ENCODE measurements at regions not wholly inside any gene's neighbourhood (a gene's known extent, or its start where the extent isn't known, plus 50 kb on each side); places are given as distances from the start of the nearest gene placed in this dataset.
"Not testable (repeated sequence)": the region's sequence is repeated elsewhere in the genome, so short reads cannot be mapped to it uniquely, and the experiment has no call there.

DNA sequence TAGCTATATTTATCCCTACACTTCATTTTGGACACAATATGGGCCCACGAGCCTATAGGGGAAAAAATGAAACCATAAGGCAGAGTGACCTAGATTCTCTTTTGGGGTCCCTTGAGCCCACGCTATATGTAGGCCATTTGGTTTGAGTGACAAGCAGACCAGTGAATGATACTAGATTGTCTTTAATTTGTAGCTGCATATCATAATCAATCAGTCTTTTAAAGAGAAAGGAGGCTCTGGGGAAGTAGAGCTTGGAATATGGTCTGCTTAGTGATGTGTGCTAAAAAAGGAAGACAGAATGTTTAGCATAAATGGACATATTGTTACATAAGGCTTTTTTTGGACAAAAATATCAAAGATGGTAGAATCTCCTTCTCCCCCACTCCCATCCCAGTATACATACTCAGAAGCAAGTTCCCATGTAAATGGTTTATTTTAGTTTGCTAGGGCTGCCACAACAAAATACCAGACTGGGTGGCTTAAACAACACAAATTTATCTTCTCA, 140.8 kb downstream of the CAPZA3 start:
- TF ChIP-seq CTCF (IDR thresholded peaks at IDR 0.05; ENCODE audit: insufficient read depth, low read length, poor library complexity, severe bottlenecking) = no peak
- no peak overlapping the region for H3K4me3 ChIP-seq (ENCODE audit: low read depth, low read length)
- H3K36me3 ChIP-seq (ENCODE audit: control insufficient read depth, insufficient read depth, low read length) = no peaks in the 10 kb centered on the region
- no peak for DNase-seq (ENCODE audit: low read depth)
- H3K27me3 ChIP-seq (ENCODE audit: control insufficient read depth, insufficient read depth, low read length) = no peaks in the 10 kb centered on the region

GRCh38 chr12:18882690-18883089, 144.8 kb downstream of the CAPZA3 start:
- no peak for DNase-seq (ENCODE audit: low read depth)
- no peak for TF ChIP-seq CTCF (IDR thresholded peaks at IDR 0.05; ENCODE audit: insufficient read depth, low read length, poor library complexity, severe bottlenecking)
- H3K36me3 ChIP-seq (ENCODE audit: control insufficient read depth, insufficient read depth, low read length) = no peaks in the 10 kb centered on the region
- no peaks in the 10 kb centered on the region for H3K27me3 ChIP-seq (ENCODE audit: control insufficient read depth, insufficient read depth, low read length)
- H3K4me3 ChIP-seq (ENCODE audit: low read depth, low read length) = no peak overlapping the region

DNA sequence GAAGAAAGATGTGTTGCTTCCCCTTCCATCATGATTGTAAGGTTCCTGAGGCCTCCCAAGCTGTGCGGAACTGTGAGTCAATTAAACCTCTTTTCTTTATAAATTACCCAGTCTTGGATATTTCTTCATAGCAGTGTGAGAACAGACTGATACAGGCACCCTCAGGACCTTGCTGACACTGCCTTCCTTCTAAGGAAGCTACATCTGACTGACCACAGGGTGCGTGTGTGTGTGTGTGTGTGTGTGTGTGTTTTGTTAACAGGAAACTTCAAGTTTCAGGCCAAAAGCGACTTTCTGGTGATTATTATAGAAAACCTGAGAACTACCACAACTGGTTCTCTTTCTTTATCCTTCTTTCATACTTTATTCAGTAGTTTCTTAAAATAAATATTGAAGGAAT, 149.0 kb downstream of the CAPZA3 start:
- no peak for TF ChIP-seq CTCF (IDR thresholded peaks at IDR 0.05; ENCODE audit: insufficient read depth, low read length, poor library complexity, severe bottlenecking)
- no peak overlapping the region for H3K4me3 ChIP-seq (ENCODE audit: low read depth, low read length)
- no peak for DNase-seq (ENCODE audit: low read depth)
- no peaks in the 10 kb centered on the region for H3K36me3 ChIP-seq (ENCODE audit: control insufficient read depth, insufficient read depth, low read length)
- H3K27me3 ChIP-seq (ENCODE audit: control insufficient read depth, insufficient read depth, low read length) = no peaks in the 10 kb centered on the region

GRCh38 chr12:18887368-18887767, 149.4 kb downstream of the CAPZA3 start:
- Histone ChIP-seq H3K4me3 (ENCODE audit: low read depth, low read length) (no peak overlapping the region), H3K36me3 (ENCODE audit: control insufficient read depth, insufficient read depth, low read length) (no peaks in the 10 kb centered on the region), H3K27me3 (ENCODE audit: control insufficient read depth, insufficient read depth, low read length) (no peaks in the 10 kb centered on the region)
- DNase-seq (ENCODE audit: low read depth) = no peak
- TF ChIP-seq CTCF (IDR thresholded peaks at IDR 0.05; ENCODE audit: insufficient read depth, low read length, poor library complexity, severe bottlenecking) = no peak

DNA sequence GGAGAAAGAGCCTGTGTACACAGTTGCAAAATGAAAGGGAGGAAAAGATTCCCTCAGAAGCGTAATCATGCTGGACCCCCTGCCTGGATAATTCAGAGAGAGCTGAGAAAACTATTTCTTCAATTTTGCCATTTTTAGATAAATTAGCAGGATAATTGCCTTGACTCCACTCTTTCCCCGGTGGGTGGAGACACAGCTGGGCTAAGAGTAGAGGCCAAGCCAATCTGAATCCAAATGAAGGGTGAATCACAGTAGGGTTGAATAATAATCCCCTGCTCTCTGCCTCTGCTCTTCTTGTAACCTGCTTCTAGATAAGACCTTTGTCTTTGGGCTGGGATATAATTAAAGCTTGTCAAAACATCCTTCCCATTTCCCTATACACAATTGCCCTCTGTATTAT, 150.1 kb downstream of the CAPZA3 start:
- Histone ChIP-seq H3K27me3 (ENCODE audit: control insufficient read depth, insufficient read depth, low read length) (no peaks in the 10 kb centered on the region), H3K36me3 (ENCODE audit: control insufficient read depth, insufficient read depth, low read length) (no peaks in the 10 kb centered on the region), H3K4me3 (ENCODE audit: low read depth, low read length) (no peak overlapping the region)
- DNase-seq (ENCODE audit: low read depth) = no peak
- TF ChIP-seq CTCF (IDR thresholded peaks at IDR 0.05; ENCODE audit: insufficient read depth, low read length, poor library complexity, severe bottlenecking) = no peak

- H3K36me3 ChIP-seq (ENCODE audit: control insufficient read depth, insufficient read depth, low read length); H3K27me3 ChIP-seq (ENCODE audit: control insufficient read depth, insufficient read depth, low read length); DNase-seq (ENCODE audit: low read depth); H3K4me3 ChIP-seq (ENCODE audit: low read depth, low read length): not testable (repeated sequence)
These were observed 152.7 kb downstream of the CAPZA3 start for GRCh38 chr12:18890621-18891020.
